Common myeloid progenitor, CD34-positive (primary cell): ENCODE measurements at regions not wholly inside any gene's neighbourhood (a gene's known extent, or its start where the extent isn't known, plus 50 kb on each side); places are given as distances from the start of the nearest gene placed in this dataset.
A peak's percentile ranks its signal among the peaks of the same experiment; 100 is the strongest.
"Not testable (repeated sequence)": the region's sequence is repeated elsewhere in the genome, so short reads cannot be mapped to it uniquely, and the experiment has no call there.

Experiments
- CTCF ChIA-PET: fragments of 350-600 bp; sonication (Branson Sonifier 250); formaldehyde crosslinking; loops from one replicate; lab custom pipeline; 2021; ENCODE audit warnings: antibody characterized with exemption; lab: Charles Lee
- POLR2A ChIA-PET: fragments of 350-600 bp; sonication (Branson Sonifier 250); formaldehyde crosslinking; loops from one replicate; lab custom pipeline; 2021; ENCODE audit warnings: antibody characterized with exemption; lab: Charles Lee
- DNase-seq, 3 donors: peaks; one replicate each; pipeline versions ENCODE4 v3.0.0 to v3.0.0-alpha.2; 2013
- H3K27ac ChIP-seq, 2 experiments: 1 replicate in 1 of 2; 2 replicates in 1 of 2; pipeline ENCODE4 v1.7.0; 2013; ENCODE audit warnings: inconsistent platforms in 2 of 2, low read length in 2 of 2, mild to moderate bottlenecking in 2 of 2, low read depth in 1 of 2, moderate library complexity in 1 of 2; ENCODE audit not compliant: severe bottlenecking in 2 of 2, insufficient read depth in 1 of 2, poor library complexity in 1 of 2
- H3K27me3 ChIP-seq, 5 experiments: replicated peaks in 2 of 5; 1 replicate in 3 of 5; 2 replicates in 2 of 5; pipeline versions ENCODE4 v1.6.1 to v1.7.0; 2013; ENCODE audit warnings: low read length in 4 of 5, mild to moderate bottlenecking in 2 of 5, moderate library complexity in 2 of 5, inconsistent platforms in 1 of 5; ENCODE audit not compliant: insufficient read depth in 5 of 5, control insufficient read depth in 4 of 5
- H3K36me3 ChIP-seq, 4 experiments: 1 replicate in 2 of 4; 2 replicates in 2 of 4; pipeline versions ENCODE4 v1.6.1 to v1.7.0; 2013; ENCODE audit warnings: low read length in 3 of 4, control low read depth in 1 of 4, mild to moderate bottlenecking in 1 of 4; ENCODE audit not compliant: control insufficient read depth in 4 of 4, insufficient read depth in 4 of 4
- H3K4me1 ChIP-seq, 4 experiments: 1 replicate in 3 of 4; 2 replicates in 1 of 4; pipeline versions ENCODE4 v1.6.1 to v1.7.1; 2013; ENCODE audit warnings: low read length in 3 of 4, mild to moderate bottlenecking in 3 of 4, control low read depth in 1 of 4, inconsistent platforms in 1 of 4, moderate library complexity in 1 of 4; ENCODE audit not compliant: control insufficient read depth in 4 of 4, insufficient read depth in 4 of 4; ENCODE audit errors: control extremely low read depth in 1 of 4
- H3K4me3 ChIP-seq, 7 experiments: 1 replicate in 4 of 7; 2 replicates in 3 of 7; pipeline versions ENCODE4 v1.5.1 to v1.7.0; 2013; ENCODE audit warnings: mild to moderate bottlenecking in 7 of 7, low read length in 6 of 7, moderate library complexity in 6 of 7, inconsistent platforms in 2 of 7, low read depth in 2 of 7, control low read depth in 1 of 7; ENCODE audit not compliant: insufficient read depth in 4 of 7, control insufficient read depth in 1 of 7; ENCODE audit errors: extremely low read depth in 1 of 7
- H3K9me3 ChIP-seq, 5 experiments: 1 replicate in 4 of 5; 2 replicates in 1 of 5; pipeline versions ENCODE4 v1.6.1 to v1.7.1; 2013; ENCODE audit warnings: low read length in 4 of 5, mild to moderate bottlenecking in 2 of 5, inconsistent platforms in 1 of 5, low read depth in 1 of 5, moderate library complexity in 1 of 5; ENCODE audit not compliant: control insufficient read depth in 4 of 5, insufficient read depth in 2 of 5; ENCODE audit errors: control extremely low read depth in 1 of 5
- WGBS: methylation state at CpG from one replicate; pipeline ENCODE4 v1.1.5; 2013; ENCODE audit not compliant: insufficient coverage; 5-methylcytosine and 5-hydroxymethylcytosine counted together

DNA sequence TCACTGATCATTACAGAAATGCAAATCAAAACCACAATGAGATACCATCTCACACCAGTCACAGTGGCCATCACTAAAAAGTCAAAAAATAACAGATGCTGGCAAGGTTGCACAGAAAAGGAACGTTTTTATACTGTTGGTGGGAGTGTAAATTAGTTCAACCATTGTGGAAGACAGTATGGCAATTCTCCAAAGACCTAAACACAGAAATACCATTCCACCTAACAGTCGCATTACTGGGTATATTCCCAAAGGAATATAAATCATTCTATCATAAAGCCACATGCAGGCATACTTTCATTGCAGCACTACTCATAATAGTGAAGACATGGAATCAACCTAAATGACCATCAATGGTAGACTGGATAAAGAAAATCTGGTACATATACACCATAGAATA is 83.2 kb upstream of the ARID5B start:
- H3K9me3 ChIP-seq, H3K27ac ChIP-seq, H3K36me3 ChIP-seq, H3K4me3 ChIP-seq, H3K27me3 ChIP-seq: not testable (repeated sequence)
- peaks cover 0 to 23% (median 9%) of the 10 kb centered on the region in 4 experiments for H3K4me1 ChIP-seq
- ChIA-PET CTCF (interaction anchor here (0.9 to 6.1 kb wide), 14 partner anchors 9 to 85 kb away, joined by 3 to 35 read pairs (median 6); no protein-coding TSS in a partner anchor), POLR2A (interaction anchor here (1.4 to 1.5 kb wide), 2 partner anchors 38 to 67 kb away, joined by 4 to 6 read pairs; no protein-coding TSS in a partner anchor)
- DNase-seq, result peak in 1 of 3 donors; percentile 39
- 60% methylated on average over 1 of the region's 2 CpGs for WGBS

DNA sequence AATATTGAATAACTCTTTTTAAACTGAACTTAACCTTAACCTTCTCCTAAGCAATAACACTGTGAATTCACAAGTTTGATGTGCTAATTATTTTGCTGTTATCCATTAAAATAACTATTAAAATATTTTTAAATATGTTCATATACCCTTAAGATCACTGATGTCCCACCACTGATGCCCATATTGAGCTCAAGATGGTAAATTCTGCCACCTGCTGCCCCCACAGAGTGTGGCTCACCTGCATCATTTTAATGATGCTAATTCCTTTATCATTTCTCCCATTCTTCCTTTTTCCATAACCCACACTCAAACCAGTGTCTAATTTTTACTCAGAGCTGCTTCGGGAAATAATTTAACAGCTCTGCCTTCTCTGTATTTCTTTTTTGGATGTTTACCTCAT is 82.3 kb upstream of the ARID5B start:
- WGBS, result 45% methylated on average over 1 of the region's 1 CpG
- Histone ChIP-seq H3K9me3 (no peaks in the 10 kb centered on the region), H3K27ac (no peak overlapping the region), H3K27me3 (no peaks in the 10 kb centered on the region), H3K4me3 (no peak overlapping the region), H3K4me1 (peaks cover 0 to 23% (median 9%) of the 10 kb centered on the region in 4 experiments), H3K36me3 (no peaks in the 10 kb centered on the region)
- ChIA-PET POLR2A (interaction anchor here (1.4 to 1.5 kb wide), 2 partner anchors 39 to 68 kb away, joined by 4 to 6 read pairs; no protein-coding TSS in a partner anchor), CTCF (interaction anchor here (0.7 to 6.1 kb wide), 19 partner anchors 8 to 678 kb away, joined by 3 to 35 read pairs (median 5); no protein-coding TSS in a partner anchor)
- DNase-seq, result peak; percentile 35 to 59 (median 48)

- Histone ChIP-seq H3K36me3 (no peaks in the 10 kb centered on the region), H3K9me3 (no peaks in the 10 kb centered on the region), H3K27ac (no peak overlapping the region), H3K4me3 (no peak overlapping the region), H3K4me1 (peaks cover 0 to 27% (median 11%) of the 10 kb centered on the region in 4 experiments), H3K27me3 (no peaks in the 10 kb centered on the region)
- POLR2A ChIA-PET, result no interaction called here
- CTCF ChIA-PET, result interaction anchor here (0.6 to 3.1 kb wide), 8 partner anchors 12 to 424 kb away, joined by 3 to 14 read pairs (median 4); no protein-coding TSS in a partner anchor
- no peak for DNase-seq
- 46% methylated on average over 2 of the region's 5 CpGs for WGBS
Measured at GRCh38 chr10:61821153-61821552, 80.3 kb upstream of the ARID5B start.

DNA sequence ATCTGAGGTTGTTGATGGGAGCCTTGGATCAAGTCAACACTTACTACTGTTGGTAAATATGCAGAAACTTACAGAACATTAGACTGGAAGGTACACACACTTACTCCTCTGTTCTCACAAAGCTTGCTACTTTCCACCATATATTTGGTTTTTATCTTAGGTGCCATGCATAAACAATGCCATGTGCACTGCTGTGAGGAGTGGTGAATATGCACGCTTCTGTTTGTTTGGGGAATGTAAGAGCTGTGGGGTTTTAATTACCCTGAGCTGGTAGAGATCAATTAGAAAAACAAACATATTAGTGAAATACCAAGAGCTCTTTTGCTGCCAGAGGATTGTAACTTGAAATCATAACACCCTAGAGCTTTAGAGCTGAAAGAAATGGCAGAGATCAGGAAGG is 79.8 kb upstream of the ARID5B start:
- Histone ChIP-seq H3K36me3 (no peaks in the 10 kb centered on the region), H3K4me3 (no peak overlapping the region), H3K27me3 (no peaks in the 10 kb centered on the region), H3K9me3 (no peaks in the 10 kb centered on the region), H3K27ac (no peak overlapping the region), H3K4me1 (peaks cover 0 to 27% (median 11%) of the 10 kb centered on the region in 4 experiments)
- DNase-seq, result no peak
- WGBS, result no CpG with 5 or more reads among the region's 1 CpG
- CTCF ChIA-PET, result interaction anchor here (0.7 to 3.1 kb wide), 5 partner anchors 12 to 423 kb away, joined by 3 to 14 read pairs (median 4); no protein-coding TSS in a partner anchor
- POLR2A ChIA-PET, result no interaction called here

DNA sequence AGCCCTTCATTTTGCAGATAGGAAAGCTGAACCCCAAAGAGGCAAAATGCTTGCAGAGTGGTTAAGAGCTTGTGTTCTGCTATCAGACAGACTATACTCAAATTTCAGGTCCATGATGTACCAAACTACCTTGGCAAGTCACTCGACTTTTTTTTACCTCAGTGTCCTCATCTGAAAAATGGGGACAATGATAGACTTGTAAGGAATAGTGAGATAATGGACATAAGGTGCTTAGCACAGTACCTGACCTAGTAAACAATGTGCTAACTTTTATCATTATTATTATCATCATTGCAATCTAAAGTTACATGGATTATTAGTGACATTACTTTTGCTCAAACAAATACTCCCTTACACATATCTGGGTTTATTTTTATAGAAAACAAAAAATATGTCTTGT is 79.4 kb upstream of the ARID5B start:
- Histone ChIP-seq H3K27ac (no peak overlapping the region), H3K4me1 (peaks cover 0 to 27% (median 11%) of the 10 kb centered on the region in 4 experiments), H3K4me3 (no peak overlapping the region), H3K36me3 (no peaks in the 10 kb centered on the region), H3K27me3 (no peaks in the 10 kb centered on the region), H3K9me3 (no peaks in the 10 kb centered on the region)
- CTCF ChIA-PET, result interaction anchor here (0.7 to 2.5 kb wide), 4 partner anchors 11 to 423 kb away, joined by 3 to 9 read pairs (median 4); no protein-coding TSS in a partner anchor
- no CpG with 5 or more reads among the region's 1 CpG for WGBS
- POLR2A ChIA-PET, result no interaction called here
- DNase-seq, result no peak

- Histone ChIP-seq H3K27ac (no peak overlapping the region), H3K9me3 (no peaks in the 10 kb centered on the region), H3K27me3 (no peaks in the 10 kb centered on the region), H3K36me3 (no peaks in the 10 kb centered on the region), H3K4me1 (peaks cover 0 to 20% (median 9%) of the 10 kb centered on the region in 4 experiments), H3K4me3 (no peak overlapping the region)
- DNase-seq, result no peak
- ChIA-PET CTCF (interaction anchor here (0.6 to 2.5 kb wide), 3 partner anchors 24 to 1083 kb away, joined by 3 to 9 read pairs (median 4); no protein-coding TSS in a partner anchor), POLR2A (interaction anchor here (0.6 kb wide), 1 partner anchor 8 kb away, joined by 3 read pairs; no protein-coding TSS in a partner anchor)
- WGBS, result 100% methylated on average over 1 of the region's 3 CpGs
Measured at GRCh38 chr10:61822781-61823230, 78.7 kb upstream of the ARID5B start.

GRCh38 chr10:61825001-61825400 is 76.5 kb upstream of the ARID5B start:
- Histone ChIP-seq H3K27me3 (no peaks in the 10 kb centered on the region), H3K4me1 (peaks cover 0 to 7% (median 5%) of the 10 kb centered on the region in 4 experiments), H3K9me3 (no peaks in the 10 kb centered on the region), H3K27ac (no peak overlapping the region), H3K36me3 (no peaks in the 10 kb centered on the region), H3K4me3 (no peak overlapping the region)
- no peak for DNase-seq
- ChIA-PET POLR2A (no interaction called here), CTCF (interaction anchor here (1.4 to 2.0 kb wide), 2 partner anchors 17 to 74 kb away, joined by 4 to 5 read pairs; no protein-coding TSS in a partner anchor)
- WGBS, result 100% methylated on average over 3 of the region's 5 CpGs
